HG03342 (cell line): ENCODE measurements at regions not wholly inside any gene's neighbourhood (a gene's known extent, or its start where the extent isn't known, plus 50 kb on each side); places are given as distances from the start of the nearest gene placed in this dataset.
"Not testable (repeated sequence)": the region's sequence is repeated elsewhere in the genome, so short reads cannot be mapped to it uniquely, and the experiment has no call there.

Experiments
- ATAC-seq: cut with Tn5 transposase; IDR thresholded peaks from one replicate; pipeline ENCODE4 v1.9.1; 2021; ENCODE audit warnings: mild to moderate bottlenecking, moderate library complexity; ENCODE audit not compliant: unreplicated experiment

GRCh38 chr10:65548001-65548400 is 1377.8 kb upstream of the LRRTM3 start:
- no peak for ATAC-seq

- ATAC-seq: no peak
These were observed 1375.1 kb upstream of the LRRTM3 start for GRCh38 chr10:65550761-65551160.

- no peak for ATAC-seq
These were observed 1370.6 kb upstream of the LRRTM3 start for GRCh38 chr10:65555192-65555591.

GRCh38 chr10:65556006-65556405 is 1369.8 kb upstream of the LRRTM3 start:
- no peak for ATAC-seq

GRCh38 chr10:65559369-65559768 is 1366.5 kb upstream of the LRRTM3 start:
- ATAC-seq: no peak

GRCh38 chr10:65565246-65565645 is 1360.6 kb upstream of the LRRTM3 start:
- ATAC-seq: no peak

- no peak for ATAC-seq
These were observed 1358.9 kb upstream of the LRRTM3 start for GRCh38 chr10:65566906-65567305.

GRCh38 chr10:65570143-65571010 is 1355.5 kb upstream of the LRRTM3 start:
- ATAC-seq: no peak

GRCh38 chr10:65571011-65571570 is 1354.7 kb upstream of the LRRTM3 start:
- peak; percentile 45 for ATAC-seq

GRCh38 chr10:65581426-65582026 is 1344.3 kb upstream of the LRRTM3 start:
- no peak for ATAC-seq

- no peak for ATAC-seq
These were observed 1323.5 kb upstream of the LRRTM3 start for GRCh38 chr10:65602182-65602865.

GRCh38 chr10:65611592-65611991 is 1314.2 kb upstream of the LRRTM3 start:
- ATAC-seq: no peak

GRCh38 chr10:65614956-65615565 is 1310.8 kb upstream of the LRRTM3 start:
- ATAC-seq: no peak

- no peak for ATAC-seq
These were observed 1307.7 kb upstream of the LRRTM3 start for GRCh38 chr10:65618126-65618525.

GRCh38 chr10:65620404-65621048 is 1305.3 kb upstream of the LRRTM3 start:
- ATAC-seq: no peak

GRCh38 chr10:65622608-65623007 is 1303.2 kb upstream of the LRRTM3 start:
- ATAC-seq: no peak

GRCh38 chr10:65628493-65629139 is 1297.2 kb upstream of the LRRTM3 start:
- ATAC-seq: no peak

GRCh38 chr10:65660006-65660405 is 1265.8 kb upstream of the LRRTM3 start:
- ATAC-seq: no peak

- no peak for ATAC-seq
These were observed 1255.7 kb upstream of the LRRTM3 start for GRCh38 chr10:65670087-65670486.

GRCh38 chr10:65670596-65670995 is 1255.2 kb upstream of the LRRTM3 start:
- ATAC-seq: not testable (repeated sequence)
